GM18502 (cell line): ENCODE measurements at regions not wholly inside any gene's neighbourhood (a gene's known extent, or its start where the extent isn't known, plus 50 kb on each side); places are given as distances from the start of the nearest gene placed in this dataset.
"Not testable (repeated sequence)": the region's sequence is repeated elsewhere in the genome, so short reads cannot be mapped to it uniquely, and the experiment has no call there.

Source experiments
- ATAC-seq: cut with Tn5 transposase; IDR thresholded peaks from one replicate; pipeline ENCODE4 v1.9.1; 2021; ENCODE audit warnings: mild to moderate bottlenecking; ENCODE audit not compliant: unreplicated experiment, poor library complexity

DNA sequence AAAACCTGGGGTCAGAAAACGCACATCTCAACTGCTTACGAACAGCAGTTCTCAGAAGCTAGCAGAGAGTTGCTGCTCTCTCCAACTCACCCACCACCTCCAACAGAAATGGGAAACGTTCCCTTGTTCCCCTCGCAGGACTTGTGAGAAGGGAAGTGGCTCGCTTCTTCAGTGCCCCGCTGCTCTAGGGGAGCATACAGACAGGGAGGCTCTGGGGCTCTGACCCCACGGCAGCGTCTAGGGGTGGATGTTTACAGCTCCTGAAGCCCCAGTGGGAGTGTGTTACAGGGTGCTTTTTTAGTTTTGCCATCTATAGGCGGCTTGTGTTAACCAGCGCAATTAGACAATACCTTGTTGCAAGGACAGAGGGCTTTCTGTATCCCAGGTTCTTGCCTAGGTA, 267.7 kb upstream of the ACTBL2 start:
- no peak for ATAC-seq

GRCh38 chr5:57749396-57749795, 266.8 kb upstream of the ACTBL2 start:
- ATAC-seq = no peak

GRCh38 chr5:57745700-57746651, 263.4 kb upstream of the ACTBL2 start:
- ATAC-seq = no peak

DNA sequence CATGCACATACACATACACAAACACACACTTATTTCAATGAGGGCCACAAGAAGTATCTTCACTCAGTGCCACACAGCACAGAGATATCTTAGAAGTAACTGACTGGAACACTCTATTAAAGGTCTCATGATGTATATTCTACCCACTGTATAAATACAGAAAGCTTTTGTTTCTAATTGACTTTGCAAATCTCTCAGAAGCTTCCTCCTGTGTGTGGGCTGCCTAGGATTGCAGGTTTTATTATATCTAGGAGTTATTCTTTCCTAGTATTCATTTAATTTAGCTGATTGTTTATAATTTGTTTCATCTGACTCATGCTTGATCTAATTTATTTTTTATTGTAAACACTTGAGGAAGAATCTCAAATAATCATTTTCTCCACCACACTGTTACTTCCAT, 262.4 kb upstream of the ACTBL2 start:
- ATAC-seq = no peak

- ATAC-seq = no peak
Measured at GRCh38 chr5:57741336-57741735, 258.7 kb upstream of the ACTBL2 start.

DNA sequence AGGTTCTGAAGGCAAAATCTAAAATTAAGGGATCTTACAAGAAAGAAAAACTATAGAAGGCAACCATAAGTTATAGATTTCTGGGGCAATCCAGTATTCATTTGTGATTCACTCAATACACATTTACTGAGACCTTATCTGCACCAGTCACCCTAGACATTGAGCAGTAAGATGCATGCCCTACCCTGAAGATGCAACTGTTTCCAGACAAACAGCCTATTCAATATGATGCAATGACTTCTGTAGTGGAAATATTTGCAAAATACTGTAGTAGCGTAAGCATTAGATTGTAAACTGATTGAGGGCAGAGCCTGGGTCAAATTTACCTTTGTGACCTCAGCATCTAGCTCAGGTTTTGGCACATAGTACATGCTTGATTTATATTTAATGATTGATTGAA, 256.2 kb upstream of the ACTBL2 start:
- ATAC-seq = no peak

GRCh38 chr5:57738301-57738700, 255.7 kb upstream of the ACTBL2 start:
- no peak for ATAC-seq

DNA sequence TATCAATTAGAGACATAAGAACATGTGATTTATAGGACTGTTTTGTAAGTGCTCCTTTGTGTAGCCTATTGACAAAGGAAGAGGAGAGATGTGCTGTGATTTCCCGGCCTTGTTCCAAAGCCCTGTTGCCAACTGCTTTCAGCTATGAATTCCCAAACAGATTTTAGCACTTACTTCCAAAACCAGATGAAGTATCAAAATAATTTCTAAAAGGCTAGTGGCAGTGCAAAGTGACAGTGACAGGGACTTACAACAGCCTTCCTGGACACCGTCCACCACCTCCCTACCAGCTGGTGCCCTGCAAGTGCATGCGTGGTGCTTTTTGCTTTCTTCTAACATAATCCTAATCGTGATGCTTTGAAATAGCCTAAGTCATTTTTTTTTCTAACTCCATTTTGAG, 254.1 kb upstream of the ACTBL2 start:
- ATAC-seq = no peak

GRCh38 chr5:57735279-57736153, 252.9 kb upstream of the ACTBL2 start:
- not testable (repeated sequence) for ATAC-seq

DNA sequence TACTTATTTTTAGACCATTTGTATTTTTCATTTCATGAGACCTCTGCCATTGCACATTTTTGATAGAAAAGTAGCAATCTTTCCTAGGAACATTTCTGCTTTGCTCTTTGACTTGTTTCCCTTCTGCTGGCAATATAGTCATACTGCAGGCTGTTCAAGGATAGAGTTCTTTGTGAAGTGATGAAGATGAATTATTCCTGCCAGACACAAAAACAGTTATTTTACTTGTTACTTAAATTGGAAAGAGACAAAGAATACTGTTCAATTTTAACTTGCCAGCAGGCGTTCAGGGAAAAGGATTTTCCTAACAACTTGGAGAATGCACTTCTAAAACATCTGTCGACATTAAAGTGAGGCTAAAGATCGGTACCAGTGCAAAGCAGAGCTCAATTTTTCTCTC, 251.7 kb upstream of the ACTBL2 start:
- ATAC-seq = no peak

DNA sequence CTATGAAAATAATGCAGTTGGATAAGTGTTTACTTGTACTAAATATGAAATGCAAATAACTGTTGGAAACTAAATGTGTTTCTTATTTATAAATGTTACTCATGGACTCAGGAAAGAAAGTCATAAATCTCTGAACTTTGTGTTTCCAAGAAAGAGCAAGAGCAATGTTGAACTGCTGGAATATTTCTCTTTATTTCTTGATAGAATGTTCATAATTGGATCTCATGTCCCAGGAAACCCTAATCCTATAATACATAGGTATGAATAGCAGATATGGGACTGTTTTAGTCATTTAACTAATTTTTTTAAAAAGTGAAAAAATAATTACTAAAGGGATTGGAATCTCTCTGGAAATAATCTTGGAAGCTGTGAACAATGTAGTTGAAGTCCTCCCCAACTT, 245.0 kb upstream of the ACTBL2 start:
- no peak for ATAC-seq

DNA sequence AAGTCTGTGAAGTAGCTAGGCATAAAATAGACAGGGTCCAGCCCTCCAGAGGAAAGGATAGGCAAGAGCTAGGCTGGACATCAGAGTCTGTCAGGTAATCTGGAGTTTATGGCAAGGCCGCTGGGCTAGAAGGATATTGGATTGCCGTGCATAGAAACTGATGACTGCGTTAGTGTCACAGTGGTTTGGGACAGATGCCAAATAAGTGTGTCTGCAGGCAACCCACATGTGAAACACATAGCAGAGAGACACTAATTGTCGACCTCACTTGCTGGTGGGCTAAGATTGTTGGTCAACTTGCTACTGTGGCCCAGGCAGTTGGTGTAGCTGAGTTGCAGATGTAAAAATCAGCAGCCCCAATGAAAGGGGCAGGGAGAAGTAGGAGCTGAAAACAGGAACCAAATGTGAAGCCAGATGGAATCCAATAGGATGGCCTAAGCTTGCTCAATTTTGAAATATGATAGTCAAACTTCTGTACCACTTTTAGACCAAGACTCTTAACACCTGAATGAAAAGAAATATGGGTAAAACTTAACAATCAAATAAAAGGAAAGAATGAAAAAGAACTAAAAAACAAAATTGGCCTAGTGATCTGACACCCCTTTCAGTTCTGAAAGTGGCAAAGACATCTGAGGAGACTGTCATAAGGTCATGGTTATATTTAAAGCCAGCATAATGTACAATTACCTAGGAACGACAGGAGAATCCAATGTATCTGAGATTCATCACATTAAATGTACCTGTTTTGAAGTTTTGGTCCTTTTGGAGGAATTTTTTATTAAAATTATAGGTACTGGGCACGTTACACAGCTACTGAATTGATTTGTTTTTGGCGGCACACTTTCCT, 243.3 kb upstream of the ACTBL2 start:
- no peak for ATAC-seq

DNA sequence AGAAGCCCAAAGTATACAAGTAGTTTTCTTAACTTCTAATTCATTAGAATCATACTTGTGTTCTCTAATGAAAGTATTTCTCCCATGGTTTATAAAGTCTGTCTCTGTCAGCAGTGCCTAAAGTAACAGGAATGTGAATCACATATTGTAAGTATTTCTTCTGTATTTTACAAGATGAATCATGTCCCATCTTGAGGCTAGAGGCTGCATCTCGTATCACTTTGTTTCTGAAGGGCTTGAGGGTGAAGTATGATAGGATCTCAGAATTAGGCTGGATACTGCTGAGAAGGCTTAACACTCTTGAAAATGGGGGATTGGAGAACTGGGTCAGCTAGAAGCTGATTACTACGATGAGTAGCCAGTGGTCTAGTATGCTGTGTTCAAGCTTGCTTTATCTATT, 242.2 kb upstream of the ACTBL2 start:
- no peak for ATAC-seq

DNA sequence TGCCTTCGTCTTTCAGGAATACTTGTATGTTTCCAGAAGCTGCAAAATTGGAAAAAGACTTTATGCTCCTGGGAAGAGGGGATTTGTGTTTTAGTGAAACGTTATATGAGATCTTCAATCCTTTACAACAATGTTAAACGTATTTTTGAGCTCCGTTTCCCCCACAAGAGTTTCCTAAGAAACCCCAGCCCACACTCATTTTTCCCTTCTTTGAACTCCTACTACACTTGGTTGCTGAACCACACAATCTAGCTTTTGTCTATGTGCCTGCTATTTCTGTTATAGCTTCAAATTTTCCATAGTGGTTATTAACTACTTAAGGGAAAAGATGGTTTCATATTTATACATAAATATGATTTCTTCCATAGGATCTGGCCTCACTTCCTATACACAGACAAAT, 238.6 kb upstream of the ACTBL2 start:
- ATAC-seq = no peak

GRCh38 chr5:57720656-57721055, 238.0 kb upstream of the ACTBL2 start:
- ATAC-seq = no peak

DNA sequence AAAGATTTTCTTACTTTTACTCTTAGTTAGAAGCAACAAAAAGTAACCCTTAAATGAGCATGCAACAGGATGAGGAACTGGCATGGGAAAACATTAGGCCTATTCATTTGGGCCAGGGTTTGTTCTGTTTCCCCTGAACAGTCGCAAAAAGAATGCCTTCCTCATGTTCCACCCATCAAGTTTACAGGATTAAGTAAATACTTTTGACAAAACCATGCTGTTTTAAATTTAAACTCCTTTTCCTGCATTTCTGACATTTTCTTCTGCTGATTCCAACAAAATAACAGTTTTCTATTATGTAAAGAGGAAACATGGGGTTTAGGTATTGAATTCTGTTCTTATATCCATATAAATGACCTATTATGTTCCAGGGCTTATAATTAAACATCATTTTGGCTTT, 236.6 kb upstream of the ACTBL2 start:
- ATAC-seq = no peak

GRCh38 chr5:57718155-57718554, 235.5 kb upstream of the ACTBL2 start:
- no peak for ATAC-seq

GRCh38 chr5:57717555-57717954, 234.9 kb upstream of the ACTBL2 start:
- no peak for ATAC-seq

- no peak for ATAC-seq
Measured at GRCh38 chr5:57716661-57717060, 234.1 kb upstream of the ACTBL2 start.

DNA sequence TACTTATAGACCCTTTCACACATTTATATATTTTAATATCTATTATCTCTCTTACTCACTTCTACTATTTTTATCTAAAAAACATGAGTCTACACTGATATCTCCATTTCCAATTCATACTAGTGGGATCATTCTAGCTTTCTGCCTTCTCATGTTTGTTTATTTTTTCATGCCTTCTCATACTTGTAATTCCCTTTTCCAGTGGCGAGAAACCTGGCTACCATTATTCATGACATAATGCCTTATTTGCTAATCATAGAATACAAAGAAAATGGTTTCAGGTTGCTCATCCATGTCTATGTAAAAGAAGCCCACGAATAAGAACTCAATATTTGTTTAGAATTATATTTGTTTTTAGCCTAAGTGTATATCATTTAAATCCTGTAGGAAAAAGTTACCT, 232.7 kb upstream of the ACTBL2 start:
- no peak for ATAC-seq
